KBM-7 (cell line): ENCODE measurements at regions not wholly inside any gene's neighbourhood (a gene's known extent, or its start where the extent isn't known, plus 50 kb on each side); places are given as distances from the start of the nearest gene placed in this dataset.

Experiments used
- DNase-seq: peaks from one replicate; pipeline ENCODE4 v3.0.0-alpha.2; 2015
- in situ Hi-C: fragments of 300-500 bp; cut with MboI; formaldehyde crosslinking; loops from 2 replicates; pipeline ENCODE4 v1.14.3; 2020; ENCODE audit warnings: low sequenced_read_pairs, low pct_unique_long_range_greater_than_20kb, mixed read lengths

DNA sequence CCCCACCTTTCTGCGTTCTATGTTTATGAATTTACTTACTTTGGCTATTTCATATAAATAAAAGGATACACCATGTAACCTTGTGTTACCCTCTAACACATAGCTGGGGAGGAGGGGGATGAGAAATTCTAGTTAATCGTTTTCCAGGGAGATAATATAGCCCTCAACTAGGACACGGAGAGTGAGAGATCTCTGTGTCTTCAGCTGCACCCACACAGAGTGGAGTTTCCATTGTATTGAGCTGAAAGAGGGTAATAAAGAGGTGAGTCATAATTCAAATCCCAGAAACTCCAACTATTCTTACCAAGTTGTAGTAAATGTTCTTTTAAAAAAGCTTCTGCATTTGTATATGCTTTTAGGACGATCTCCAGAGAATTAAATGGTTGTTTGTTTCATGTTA lies 110.1 kb upstream of the SULT1C3 start:
- in situ Hi-C loops = no loop called here
- DNase-seq = no peak

DNA sequence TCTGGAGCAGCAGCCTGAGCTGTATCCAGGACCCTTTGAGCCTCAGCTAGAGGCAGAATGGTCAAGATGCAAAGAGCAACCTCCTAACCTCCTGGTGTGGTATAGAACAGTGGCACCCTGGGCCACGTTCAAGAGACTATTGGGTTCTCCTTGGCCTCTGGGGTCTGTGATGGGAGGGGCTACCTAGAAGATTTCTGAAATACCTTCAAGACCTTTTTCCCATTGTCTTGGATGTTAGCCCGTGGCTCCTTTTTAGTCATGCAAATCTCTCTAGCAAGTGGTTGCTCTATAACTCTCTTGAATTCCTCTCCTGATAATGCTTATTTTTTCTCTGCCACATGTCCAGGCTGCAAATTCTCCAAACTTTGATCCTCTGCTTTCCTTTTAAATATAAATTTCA lies 106.3 kb upstream of the SULT1C3 start:
- no peak for DNase-seq
- in situ Hi-C loops = no loop called here

DNA sequence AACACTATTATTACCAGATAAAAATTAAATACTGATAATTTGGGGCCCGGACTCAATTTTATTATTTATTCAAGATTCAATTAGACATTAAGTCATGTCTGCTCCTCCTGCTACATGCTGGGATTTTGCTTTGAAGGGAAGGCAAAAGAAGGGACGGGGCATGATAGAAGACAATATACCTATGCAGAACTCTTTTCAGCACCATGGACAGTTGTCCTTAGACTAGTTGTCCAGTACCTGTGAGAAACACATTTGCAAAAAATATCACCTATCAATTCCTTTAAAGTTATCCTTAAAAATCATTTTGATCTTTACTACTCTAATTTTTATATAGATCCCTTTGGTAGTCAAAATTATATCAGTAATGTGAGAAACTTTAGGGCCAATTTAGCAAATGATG lies 100.2 kb upstream of the SULT1C3 start:
- in situ Hi-C loops = no loop called here
- DNase-seq = peak; percentile 9

DNA sequence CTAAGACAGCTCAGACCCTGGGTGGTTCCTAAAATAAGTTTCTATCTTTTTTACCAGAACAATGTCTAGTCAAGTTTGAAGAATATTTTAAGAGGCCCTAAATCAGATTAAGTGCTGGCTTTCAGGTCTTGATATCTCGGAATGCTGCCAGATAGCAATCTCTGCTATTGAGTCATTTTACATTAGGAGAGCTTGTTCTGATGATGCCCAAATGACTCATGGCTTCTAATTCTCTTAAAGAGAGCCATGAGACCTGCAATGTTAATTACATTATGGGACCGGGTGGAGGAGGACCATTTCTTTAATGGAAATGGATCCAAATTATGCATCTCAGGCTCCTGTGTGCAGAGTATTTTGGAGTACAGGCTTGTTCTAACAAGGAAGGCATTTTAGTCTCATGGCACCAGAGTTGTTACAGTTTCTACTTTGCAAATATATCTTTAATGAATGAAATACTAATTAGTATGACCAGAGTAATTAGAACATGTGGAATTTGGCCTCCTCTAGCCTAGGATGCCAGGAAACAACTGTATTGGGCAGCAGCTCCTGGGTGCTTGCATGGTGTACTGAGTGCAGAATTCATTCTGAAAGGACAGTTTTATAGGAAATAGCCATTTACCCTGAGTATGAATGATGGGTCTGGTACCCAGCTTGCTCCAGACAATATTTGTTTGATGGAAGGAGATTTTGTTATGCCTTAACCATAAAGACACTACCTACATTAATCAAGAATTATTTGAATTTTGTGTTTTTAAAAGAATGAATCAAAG lies 94.0 kb upstream of the SULT1C3 start:
- DNase-seq = no peak
- in situ Hi-C loops = no loop called here

DNA sequence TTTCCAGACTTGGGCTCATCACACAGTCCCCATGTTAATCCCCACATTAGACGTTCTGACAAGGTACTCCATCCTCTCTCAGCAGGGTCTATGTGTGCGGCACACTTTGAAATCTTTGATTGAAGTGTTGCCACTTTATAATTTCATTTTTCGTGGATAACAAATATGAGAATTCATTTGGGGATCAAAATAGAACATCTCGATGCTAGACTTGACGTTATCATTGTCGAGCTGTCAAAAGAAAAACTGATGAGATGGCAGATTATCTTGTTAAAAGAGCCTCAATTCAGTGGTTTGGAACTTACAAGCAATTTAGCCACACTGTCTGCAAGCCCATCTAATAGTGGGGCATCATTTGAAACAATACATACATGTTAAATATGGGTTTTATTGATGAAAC lies 91.2 kb upstream of the SULT1C3 start:
- no peak for DNase-seq
- in situ Hi-C loops = no loop called here

DNA sequence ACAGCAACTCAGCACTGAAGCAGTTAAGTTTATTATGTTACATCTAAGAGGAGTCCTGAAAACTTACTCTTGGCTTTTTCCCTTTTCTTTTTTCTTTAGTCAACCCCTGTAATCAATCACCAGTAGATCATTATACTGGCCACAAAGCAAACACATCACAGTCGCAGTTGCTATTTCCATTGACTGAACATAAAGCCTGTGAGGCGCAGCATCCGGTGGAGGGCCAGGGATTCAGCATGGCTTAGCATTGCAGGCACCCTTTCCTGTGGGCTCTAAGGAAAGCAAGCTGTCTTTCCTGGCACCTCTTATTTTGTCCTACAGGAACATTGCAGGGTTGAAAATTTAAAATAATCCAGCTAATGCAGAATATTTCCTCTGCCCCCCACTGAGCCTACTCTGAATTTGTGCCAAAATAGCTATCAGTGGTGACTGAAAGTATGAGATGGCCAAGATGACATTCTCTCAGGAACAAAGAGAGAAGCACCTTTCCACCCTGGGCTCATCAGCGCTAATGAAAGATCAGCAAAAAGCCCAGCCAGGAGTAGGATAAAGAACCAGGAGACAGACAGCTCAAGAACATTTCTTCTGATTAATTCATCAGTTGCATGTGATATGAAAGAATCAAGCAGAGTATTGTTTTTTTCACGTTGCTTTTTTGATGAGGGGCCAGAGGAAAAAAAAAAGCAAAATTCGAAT lies 85.3 kb upstream of the SULT1C3 start:
- DNase-seq = no peak
- in situ Hi-C loops = no loop called here

DNA sequence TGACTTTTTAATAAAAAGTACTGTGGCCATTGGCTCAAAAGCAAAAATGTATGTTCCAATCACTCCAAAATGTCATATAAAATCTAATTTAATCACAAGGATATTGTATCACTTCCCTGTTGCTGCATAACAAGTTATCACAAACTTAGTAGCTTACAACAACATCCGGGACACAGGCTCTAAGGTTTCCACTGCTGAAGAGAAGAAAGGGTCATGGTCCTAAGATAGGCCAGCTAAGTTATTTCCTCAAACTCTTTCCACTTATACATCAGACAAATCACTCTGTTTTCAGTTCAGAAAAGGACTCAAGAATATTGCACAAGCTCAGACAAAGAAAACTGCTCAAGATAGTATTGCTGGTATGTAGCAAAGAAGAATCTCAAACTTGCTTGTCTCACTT lies 78.5 kb upstream of the SULT1C3 start:
- DNase-seq = no peak
- in situ Hi-C loops = no loop called here

DNA sequence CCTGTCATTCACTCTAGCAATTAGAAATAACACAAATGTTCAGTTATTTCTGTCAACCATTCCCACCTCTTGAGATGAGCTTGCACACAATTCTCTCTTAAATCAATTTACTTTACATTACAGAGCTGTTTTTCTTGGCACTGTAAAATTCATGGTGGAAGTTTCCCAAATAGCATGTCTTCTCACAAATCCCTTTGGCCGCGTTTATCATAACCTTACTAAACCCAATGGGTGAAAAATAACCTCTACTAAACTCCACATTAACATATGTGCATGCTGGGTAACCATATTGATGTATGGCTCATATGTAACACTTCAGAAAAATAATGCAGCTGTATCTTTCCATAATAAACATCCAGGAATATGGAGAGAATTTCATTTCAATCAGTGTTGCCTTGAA lies 75.5 kb upstream of the SULT1C3 start:
- in situ Hi-C loops = no loop called here
- no peak for DNase-seq

DNA sequence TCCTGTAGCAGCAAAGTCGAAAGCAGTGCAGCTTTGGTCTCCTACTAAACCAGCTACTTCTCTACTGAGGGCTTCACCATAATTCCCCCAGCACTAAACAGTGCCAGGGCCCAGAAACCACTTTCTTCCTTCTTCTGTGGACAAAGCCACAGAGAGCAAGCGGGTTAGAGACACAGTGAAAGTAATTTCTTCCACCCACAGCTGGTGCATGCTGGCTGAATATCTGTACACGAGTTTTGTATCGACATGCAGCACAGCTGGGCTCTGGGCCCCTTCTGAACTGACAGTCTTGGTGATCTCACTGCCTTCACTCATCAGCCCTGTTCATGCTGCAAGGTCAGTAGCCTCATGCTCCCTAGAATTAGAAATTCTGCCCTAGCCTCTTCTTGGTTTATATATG lies 74.0 kb upstream of the SULT1C3 start:
- in situ Hi-C loops = no loop called here
- no peak for DNase-seq

DNA sequence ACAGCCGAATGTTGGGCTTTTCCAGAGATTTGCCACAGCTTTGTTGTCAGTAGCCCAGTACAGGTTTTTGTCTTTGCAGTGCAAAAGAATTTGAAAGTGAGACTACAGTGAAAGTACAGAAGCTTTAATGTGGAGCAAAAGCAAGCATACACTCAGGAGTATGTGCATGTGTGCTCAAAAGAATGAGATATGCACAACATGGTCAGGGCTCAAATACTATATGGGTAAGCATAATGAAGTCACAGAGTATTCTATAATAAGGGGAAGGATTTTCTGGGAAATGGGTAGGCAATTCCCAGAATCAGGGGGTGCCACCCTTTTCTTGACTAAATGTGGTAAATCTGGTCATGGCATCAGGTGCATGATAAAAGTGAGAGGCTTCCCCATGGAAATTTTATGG lies 72.1 kb upstream of the SULT1C3 start:
- DNase-seq = no peak
- in situ Hi-C loops = no loop called here

DNA sequence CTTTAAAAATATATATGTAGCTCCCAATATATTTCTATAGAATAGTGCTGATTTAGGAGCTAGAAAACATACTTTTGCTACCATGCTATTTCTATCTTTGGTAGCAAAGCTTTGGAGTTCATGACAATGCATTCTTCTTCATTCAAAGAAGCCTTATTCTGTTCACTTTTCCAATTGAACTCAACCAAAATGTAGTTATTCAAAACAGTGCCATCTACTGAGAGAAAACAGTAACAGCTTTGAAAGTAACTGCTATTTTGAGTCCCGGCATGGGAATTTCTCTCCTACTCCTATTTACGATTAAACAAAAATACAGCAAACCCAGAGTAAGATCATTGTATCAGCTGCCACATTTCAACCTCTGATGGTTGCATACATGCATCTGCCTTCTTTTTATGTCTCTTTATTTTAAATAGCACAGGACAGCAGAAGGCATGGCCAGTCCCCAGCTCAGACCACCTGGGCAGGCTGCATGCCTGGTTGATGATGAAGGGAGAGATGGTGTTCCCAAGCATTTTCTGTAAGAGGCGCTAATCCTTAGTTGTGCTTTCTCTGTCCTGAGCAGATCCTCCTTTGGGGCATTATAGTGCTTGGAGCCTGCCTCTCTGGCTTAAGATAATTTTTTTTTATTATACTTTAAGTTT lies 69.7 kb upstream of the SULT1C3 start:
- in situ Hi-C loops = no loop called here
- DNase-seq = peak; percentile 31

DNA sequence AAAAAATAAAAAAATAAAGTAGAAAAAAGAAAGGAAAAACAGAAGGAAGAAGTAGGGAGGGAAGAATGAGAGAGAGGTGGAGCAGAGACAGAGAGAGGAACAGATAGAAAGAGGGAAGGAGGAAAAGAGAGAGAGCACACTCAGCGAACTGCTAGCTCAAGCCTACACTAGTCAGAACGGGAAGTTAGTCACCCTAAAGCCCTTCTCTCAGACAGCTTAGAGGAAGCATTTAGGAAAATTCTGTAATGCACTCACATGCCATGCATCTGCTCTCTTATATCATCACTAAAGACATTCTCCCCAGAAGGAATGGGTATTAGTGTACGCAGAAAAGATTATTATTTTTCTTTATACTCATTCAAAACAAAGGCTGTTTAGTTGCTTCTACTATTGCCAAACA lies 68.1 kb upstream of the SULT1C3 start:
- no peak for DNase-seq
- in situ Hi-C loops = no loop called here

DNA sequence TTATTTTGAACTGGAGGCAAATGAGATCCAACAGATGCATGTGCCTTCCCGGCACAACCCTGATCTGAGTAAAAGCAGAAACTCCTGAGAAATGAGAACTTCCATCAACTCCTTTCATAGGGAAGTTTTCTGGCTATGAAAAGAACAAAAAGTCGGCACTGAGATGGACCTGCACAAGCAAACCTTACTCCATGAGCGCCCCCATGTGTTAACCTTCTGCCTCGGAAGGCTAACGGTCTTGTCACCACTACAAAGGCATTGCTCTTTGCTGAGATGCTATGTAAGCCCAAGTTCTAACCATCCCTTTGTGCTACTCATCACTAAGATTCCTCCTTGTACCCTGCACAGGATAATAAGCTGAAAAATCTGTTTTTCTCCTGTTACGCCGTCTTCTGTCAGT lies 57.3 kb upstream of the SULT1C3 start:
- peak; percentile 34 for DNase-seq
- in situ Hi-C loops = no loop called here

DNA sequence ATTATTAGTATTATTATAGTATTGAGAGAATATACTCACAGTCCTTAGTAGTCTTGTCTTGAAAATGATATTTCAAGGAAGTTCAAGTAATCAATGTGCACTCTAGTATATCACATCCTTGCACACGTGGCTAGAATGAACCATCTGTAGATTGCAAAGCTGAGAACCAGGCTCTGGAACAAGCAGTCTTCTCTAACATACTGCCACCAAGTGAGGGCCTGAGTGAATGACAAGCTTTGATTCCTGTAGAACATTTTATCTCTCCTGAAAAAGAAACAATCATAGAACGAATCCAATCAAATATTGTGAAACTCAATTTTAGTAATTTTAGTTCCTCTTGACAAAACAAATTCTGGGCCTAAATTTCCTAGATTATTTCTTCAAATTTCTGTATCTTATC lies 55.3 kb upstream of the SULT1C3 start:
- DNase-seq = no peak
- in situ Hi-C loops = no loop called here

DNA sequence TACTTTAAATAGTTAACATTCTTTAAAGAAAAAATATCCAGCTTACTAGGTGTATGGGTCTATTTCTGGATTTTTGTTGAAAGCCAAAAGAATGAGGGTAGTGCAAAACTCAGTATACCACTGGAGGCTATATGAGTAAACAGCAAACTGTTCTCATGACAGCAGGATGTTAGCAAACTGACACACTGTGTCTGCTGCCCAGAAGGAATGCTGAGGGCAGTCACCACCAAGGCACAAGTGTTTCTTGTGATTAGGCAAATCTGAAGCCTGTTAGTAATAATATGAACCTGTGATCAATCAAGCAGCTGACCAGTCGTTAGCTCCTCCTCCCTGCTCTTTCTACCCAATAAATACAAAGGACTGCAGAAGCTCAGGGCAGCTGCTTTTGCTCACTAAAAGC lies 50.5 kb upstream of the SULT1C3 start:
- in situ Hi-C loops = no loop called here
- DNase-seq = no peak
